Activated CD4-positive, alpha-beta T cell treated with anti-CD3 and anti-CD28 coated beads, Interleukin-2, amount 10 ng/mL, durations not matched to agents 24 days and 14 days (primary cell): ENCODE measurements at regions not wholly inside any gene's neighbourhood (a gene's known extent, or its start where the extent isn't known, plus 50 kb on each side); places are given as distances from the start of the nearest gene placed in this dataset.
"Not testable (repeated sequence)": the region's sequence is repeated elsewhere in the genome, so short reads cannot be mapped to it uniquely, and the experiment has no call there.

Experiments
- DNase-seq: peaks from one replicate; pipeline ENCODE4 v3.0.0; 2022
- H3K27ac Mint-ChIP-seq: one replicate; pipeline ENCODE4 v1.8.0; 2022; ENCODE audit warnings: mild to moderate bottlenecking, mixed read lengths
- H3K27me3 Mint-ChIP-seq: one replicate; pipeline ENCODE4 v1.8.0; 2022; ENCODE audit warnings: mixed read lengths
- H3K36me3 Mint-ChIP-seq: one replicate; pipeline ENCODE4 v1.8.0; 2022; ENCODE audit warnings: low read depth, mild to moderate bottlenecking, mixed read lengths
- H3K4me1 Mint-ChIP-seq: one replicate; pipeline ENCODE4 v1.8.0; 2021; ENCODE audit warnings: mixed read lengths
- H3K4me3 Mint-ChIP-seq: one replicate; pipeline ENCODE4 v1.8.0; 2022; ENCODE audit warnings: mild to moderate bottlenecking, moderate library complexity, mixed read lengths
- H3K9me3 Mint-ChIP-seq: one replicate; pipeline ENCODE4 v1.8.0; 2021; ENCODE audit warnings: mixed read lengths
- intact Hi-C: fragments of 100-400 bp; cut with micrococcal nuclease; formaldehyde crosslinking; loops from one replicate; pipeline ENCODE4 v1.15.1; 2023

DNA sequence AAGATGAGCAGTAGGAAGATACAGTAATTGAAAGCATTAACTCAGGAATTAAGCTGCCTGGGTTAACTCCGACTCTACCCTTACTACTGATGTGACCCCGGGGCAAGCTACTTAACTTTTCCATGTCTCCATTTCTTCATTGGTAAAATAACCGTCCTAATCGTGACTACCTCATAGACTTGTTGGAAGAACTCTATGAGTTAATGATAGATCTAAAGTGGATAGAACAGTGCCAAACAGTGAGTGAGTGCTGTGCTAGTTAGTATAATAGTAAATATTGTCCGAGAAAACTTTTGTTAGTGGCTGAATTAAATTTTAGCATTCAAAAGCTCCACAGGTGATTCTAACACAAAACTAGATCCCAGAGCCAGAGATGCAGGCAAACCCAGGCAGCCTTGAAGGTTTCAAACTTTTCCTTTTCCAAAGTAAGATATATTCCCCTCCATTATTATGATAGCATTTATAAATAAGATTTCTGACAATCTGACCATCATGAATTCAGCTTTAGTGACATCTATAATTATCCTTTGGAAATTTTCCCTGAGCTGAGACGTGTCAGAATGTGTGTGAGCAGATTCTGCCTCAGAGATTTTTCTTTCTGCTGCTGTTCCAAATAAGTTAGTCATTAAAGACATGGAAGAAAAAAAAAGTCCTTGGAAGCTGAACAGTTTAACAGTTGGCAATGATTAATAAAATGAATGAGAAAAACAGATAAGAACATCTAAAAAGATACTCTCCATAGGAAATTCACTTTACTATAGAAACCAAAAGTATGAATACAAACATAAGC lies 369.5 kb downstream of the PRELID2 start:
- Mint-ChIP-seq H3K27me3 (no peaks in the 10 kb centered on the region), H3K4me3 (no peak overlapping the region), H3K27ac (no peak overlapping the region), H3K9me3 (peaks cover 3% of the 10 kb centered on the region), H3K4me1 (no peaks in the 10 kb centered on the region), H3K36me3 (no peaks in the 10 kb centered on the region)
- intact Hi-C loops, result no loop called here
- no peak for DNase-seq

DNA sequence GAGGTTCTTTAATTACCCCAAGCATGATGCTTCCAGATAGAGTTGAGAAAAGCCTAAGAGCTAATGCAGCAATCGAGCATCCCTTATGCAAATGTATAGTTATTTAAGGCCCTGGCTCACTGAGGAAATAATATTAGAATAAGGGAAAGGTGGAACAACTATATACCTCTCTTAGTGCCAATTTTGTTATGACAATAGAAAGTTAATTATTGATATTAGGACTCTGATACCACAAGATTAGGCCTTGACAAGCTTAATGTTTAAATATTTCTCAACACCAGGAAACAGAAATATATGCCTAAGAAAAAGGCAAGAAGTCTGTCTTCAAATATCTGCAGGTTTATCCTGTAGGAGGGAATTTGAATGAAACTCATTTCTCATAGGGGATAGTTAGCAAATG lies 371.0 kb downstream of the PRELID2 start:
- Mint-ChIP-seq H3K9me3 (no peaks in the 10 kb centered on the region), H3K4me3 (no peak overlapping the region), H3K27me3 (no peaks in the 10 kb centered on the region), H3K27ac (no peak overlapping the region), H3K36me3 (no peaks in the 10 kb centered on the region), H3K4me1 (no peaks in the 10 kb centered on the region)
- DNase-seq, result no peak
- intact Hi-C loops, result no loop called here

DNA sequence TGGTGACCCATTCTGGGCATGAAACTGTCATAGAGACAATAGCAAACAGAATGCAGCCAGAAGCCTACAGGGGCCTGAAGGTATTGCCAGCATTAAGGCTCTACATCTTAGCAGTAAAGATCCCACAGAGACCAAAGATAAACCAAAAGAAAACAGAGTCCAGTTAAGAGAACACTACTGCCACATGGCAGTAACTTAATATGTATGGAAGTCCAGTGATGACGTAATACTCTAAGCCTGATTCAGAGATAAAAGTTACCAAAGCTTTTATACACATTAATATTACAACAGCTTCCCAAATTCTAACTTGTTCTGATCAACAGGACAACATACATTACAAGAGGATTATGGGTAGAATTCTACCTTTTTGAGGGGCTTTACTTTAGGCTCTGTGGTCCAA lies 371.5 kb downstream of the PRELID2 start:
- Mint-ChIP-seq H3K27me3 (no peaks in the 10 kb centered on the region), H3K9me3 (no peaks in the 10 kb centered on the region)
- intact Hi-C loops, result no loop called here

DNA sequence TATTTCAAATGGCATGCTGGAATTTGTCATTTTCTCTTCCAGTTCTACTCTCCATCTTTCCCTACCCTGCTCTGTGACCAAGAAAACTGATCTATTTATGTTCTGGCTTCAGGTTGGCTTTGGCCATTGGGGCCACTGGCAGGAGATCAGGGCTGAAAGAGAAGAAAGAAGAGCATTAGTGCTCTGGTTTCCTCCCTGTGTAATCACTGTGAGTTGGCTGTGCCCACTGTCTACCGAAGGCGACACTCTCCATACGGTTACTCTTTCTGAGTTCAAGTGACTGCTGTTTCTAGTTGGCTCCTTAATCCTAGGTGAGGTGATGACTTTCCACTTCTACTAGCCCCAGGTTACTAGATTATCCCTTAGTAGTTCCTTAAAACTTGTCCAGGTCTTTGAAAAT lies 372.6 kb downstream of the PRELID2 start:
- H3K27me3 Mint-ChIP-seq, result no peaks in the 10 kb centered on the region
- H3K4me1 Mint-ChIP-seq, result no peaks in the 10 kb centered on the region
- no peaks in the 10 kb centered on the region for H3K9me3 Mint-ChIP-seq
- no peak overlapping the region for H3K27ac Mint-ChIP-seq
- intact Hi-C loops, result no loop called here
- H3K4me3 Mint-ChIP-seq, result no peak overlapping the region
- no peak for DNase-seq
- no peaks in the 10 kb centered on the region for H3K36me3 Mint-ChIP-seq

More for the DNA sequence above, 371.5 kb downstream of the PRELID2 start:
- H3K4me3 Mint-ChIP-seq, result no peak overlapping the region
- DNase-seq, result no peak
- H3K4me1 Mint-ChIP-seq, result no peaks in the 10 kb centered on the region
- no peak overlapping the region for H3K27ac Mint-ChIP-seq
- no peaks in the 10 kb centered on the region for H3K36me3 Mint-ChIP-seq

DNA sequence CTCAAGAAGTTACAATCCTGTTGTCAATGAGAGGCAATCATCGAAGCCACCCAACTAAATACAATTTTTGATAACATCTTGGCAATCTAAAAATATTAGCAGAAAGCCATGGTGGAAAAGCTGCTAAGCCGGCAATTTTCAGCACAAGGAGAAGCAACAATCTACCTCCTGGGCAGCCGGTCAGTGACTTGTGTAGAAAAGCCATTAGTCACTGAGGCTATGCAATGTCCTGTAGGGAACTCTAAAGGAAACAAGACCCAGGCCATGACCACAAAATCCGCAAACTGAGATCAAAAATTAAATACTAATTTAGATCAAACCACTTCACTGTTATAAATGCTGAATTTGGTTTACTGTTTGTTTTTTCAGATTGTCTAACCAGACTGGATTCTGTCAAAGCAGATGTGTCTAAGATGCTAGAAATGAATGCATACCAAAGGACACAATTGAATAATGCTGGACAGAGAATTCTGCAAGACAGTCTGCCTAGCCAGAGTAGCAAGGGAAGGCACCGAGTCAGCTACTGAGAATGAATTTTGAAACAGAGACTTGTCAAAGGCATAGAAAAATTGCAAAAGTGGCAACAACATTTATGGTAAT lies 384.8 kb downstream of the PRELID2 start:
- no peaks in the 10 kb centered on the region for H3K4me1 Mint-ChIP-seq
- intact Hi-C loops, result no loop called here
- no peak for DNase-seq
- H3K4me3 Mint-ChIP-seq, result no peak overlapping the region
- peaks cover 4% of the 10 kb centered on the region for H3K9me3 Mint-ChIP-seq
- no peaks in the 10 kb centered on the region for H3K27me3 Mint-ChIP-seq
- no peak overlapping the region for H3K27ac Mint-ChIP-seq
- H3K36me3 Mint-ChIP-seq, result no peaks in the 10 kb centered on the region

DNA sequence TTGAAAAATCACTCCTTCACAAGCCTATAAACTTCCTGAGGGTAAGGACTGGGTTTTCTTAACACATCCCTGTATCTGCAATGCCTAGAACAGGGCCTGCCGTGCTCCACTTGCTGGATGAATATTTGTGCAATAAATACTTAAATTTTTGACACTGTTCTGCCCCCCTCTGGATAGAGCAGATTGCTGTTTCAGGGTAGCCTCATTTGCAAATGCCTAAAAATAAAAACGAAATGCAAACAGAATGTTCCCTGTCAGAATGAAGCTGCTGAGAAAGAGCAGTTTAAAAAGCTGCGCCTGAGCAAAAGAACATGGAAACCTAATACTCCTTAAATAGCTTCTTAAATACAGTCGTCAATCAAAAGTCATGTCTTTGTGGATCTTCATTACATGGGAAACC lies 385.3 kb downstream of the PRELID2 start:
- DNase-seq, result no peak
- Mint-ChIP-seq H3K4me1 (no peaks in the 10 kb centered on the region), H3K9me3 (peaks cover 4% of the 10 kb centered on the region), H3K4me3 (no peak overlapping the region), H3K27me3 (no peaks in the 10 kb centered on the region), H3K36me3 (no peaks in the 10 kb centered on the region), H3K27ac (no peak overlapping the region)
- intact Hi-C loops, result no loop called here

DNA sequence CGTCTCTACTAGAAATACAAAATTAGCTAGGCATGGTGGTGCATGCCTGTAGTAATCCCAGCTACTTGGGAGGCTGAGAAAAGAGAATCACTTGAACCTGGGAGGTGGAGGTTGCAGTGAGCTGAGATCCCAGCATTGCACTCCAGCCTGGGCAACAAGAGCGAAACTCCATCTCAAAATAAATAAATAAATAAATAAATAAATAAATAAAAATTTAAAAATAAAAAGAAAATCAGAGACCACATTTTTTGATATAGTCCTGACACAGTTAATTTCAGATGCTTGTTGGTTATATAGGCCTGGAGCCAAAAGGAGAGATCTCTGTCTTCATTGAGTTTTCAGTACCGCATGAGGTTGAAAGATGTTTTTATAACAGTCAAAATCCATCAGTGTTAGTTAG lies 388.3 kb downstream of the PRELID2 start:
- H3K27me3 Mint-ChIP-seq, H3K9me3 Mint-ChIP-seq, H3K4me1 Mint-ChIP-seq, H3K36me3 Mint-ChIP-seq, H3K27ac Mint-ChIP-seq, intact Hi-C loops, H3K4me3 Mint-ChIP-seq, DNase-seq: not testable (repeated sequence)

DNA sequence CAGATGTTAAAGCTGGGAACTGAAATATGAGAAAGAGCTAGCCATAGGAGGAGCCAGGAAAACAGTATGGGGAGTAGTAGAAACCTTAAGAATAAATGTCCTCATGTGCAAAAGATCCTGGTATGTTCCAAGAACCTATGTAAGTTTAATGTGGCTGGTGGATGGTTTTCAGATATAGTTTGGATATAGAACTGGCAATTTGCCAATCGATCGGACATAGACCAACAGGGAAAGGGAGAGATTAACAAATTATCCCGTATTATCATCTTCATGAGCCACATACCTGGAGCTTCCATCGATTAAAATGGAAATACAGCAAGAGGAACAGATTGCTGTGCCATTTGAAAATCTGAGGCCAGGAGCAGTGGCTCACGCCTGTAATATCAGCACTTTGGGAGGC lies 388.7 kb downstream of the PRELID2 start:
- intact Hi-C loops, result no loop called here
- no peak for DNase-seq
- Mint-ChIP-seq H3K27ac (no peak overlapping the region), H3K4me3 (no peak overlapping the region), H3K9me3 (peaks cover 4% of the 10 kb centered on the region), H3K27me3 (no peaks in the 10 kb centered on the region), H3K36me3 (no peaks in the 10 kb centered on the region), H3K4me1 (no peaks in the 10 kb centered on the region)

DNA sequence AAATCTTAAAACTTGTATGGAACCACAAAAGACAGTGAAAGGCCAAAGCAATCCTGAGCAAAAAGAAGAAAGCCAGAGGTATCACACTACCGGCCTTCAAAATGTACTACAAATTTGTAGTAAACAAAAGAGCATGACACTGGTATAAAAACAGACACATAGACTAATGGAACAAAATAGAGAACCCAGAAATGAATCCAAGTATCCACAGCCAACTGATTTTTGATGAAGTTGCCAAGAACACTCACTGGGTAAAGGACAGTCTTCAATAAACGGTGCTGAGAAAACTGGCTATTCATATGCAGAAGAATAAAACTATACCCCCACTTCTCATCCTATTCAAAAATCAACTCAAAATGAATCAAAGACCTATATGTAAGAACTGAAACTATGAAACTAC lies 390.1 kb downstream of the PRELID2 start:
- intact Hi-C loops, result no loop called here
- Mint-ChIP-seq H3K27ac (no peak overlapping the region), H3K9me3 (peaks cover 4% of the 10 kb centered on the region), H3K4me3 (no peak overlapping the region), H3K27me3 (no peaks in the 10 kb centered on the region), H3K4me1 (no peaks in the 10 kb centered on the region), H3K36me3 (no peaks in the 10 kb centered on the region)
- DNase-seq, result no peak

DNA sequence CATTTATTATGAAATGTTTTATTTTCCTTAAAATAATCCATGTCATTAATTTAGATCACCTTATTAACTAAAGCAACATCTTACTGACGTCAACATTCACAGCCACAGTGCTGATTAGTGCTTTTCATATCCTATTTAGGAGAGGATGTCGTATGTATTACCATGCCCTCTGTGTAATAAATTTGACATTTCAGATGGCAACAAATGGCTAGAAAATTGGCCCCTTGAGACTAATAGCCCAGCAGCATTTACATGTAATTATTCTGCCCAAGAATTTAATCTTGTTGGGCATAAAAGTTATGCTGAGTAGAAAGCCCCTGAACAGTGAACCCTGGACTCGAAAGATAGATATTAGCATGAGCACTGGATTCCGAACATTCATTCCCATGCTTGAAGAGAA lies 391.2 kb downstream of the PRELID2 start:
- Mint-ChIP-seq H3K4me3 (no peak overlapping the region), H3K9me3 (peaks cover 4% of the 10 kb centered on the region), H3K27me3 (no peaks in the 10 kb centered on the region), H3K36me3 (no peaks in the 10 kb centered on the region), H3K27ac (no peak overlapping the region), H3K4me1 (no peaks in the 10 kb centered on the region)
- intact Hi-C loops, result no loop called here
- no peak for DNase-seq

DNA sequence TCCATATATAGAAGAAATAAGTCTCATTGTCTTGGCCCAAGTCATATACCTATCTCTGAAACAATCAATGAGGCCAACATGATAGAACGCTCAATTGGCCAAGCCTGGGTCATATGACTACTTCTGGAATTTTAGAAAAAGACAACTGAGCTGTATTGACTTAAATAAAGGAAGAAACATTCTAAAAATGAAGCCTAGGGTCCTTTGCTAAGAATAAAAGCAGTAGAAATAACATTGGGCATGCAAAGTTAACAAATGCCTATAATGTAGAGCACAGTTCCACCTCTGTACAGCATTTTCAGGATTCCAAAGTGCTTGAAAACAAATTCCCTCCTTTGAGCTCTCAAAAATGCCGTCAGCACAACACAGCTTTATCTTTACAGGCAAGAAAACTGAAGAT lies 391.8 kb downstream of the PRELID2 start:
- Mint-ChIP-seq H3K4me1 (no peaks in the 10 kb centered on the region), H3K9me3 (peaks cover 4% of the 10 kb centered on the region), H3K27me3 (no peaks in the 10 kb centered on the region), H3K4me3 (no peak overlapping the region), H3K36me3 (no peaks in the 10 kb centered on the region), H3K27ac (no peak overlapping the region)
- no peak for DNase-seq
- intact Hi-C loops, result no loop called here

DNA sequence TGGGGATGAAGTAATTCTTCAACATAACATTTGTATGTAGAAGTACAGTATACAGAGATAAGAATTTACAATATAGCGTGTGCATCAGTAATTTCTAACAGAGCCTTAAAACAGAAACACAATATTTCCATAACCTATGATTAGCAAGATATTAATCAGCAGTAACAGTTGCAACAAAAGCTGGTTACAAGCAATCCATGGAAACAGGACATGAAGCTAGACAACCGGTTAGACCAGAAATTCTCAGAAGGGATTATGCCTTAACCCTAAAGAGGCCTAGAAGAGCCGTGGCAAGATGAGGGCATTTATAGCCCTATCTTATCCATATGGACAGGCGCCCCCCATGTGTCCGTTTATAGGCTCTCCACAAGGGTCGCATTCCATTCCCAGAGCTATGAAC lies 392.5 kb downstream of the PRELID2 start:
- DNase-seq, H3K27ac Mint-ChIP-seq, H3K36me3 Mint-ChIP-seq, intact Hi-C loops, H3K9me3 Mint-ChIP-seq, H3K27me3 Mint-ChIP-seq, H3K4me3 Mint-ChIP-seq, H3K4me1 Mint-ChIP-seq: not testable (repeated sequence)

DNA sequence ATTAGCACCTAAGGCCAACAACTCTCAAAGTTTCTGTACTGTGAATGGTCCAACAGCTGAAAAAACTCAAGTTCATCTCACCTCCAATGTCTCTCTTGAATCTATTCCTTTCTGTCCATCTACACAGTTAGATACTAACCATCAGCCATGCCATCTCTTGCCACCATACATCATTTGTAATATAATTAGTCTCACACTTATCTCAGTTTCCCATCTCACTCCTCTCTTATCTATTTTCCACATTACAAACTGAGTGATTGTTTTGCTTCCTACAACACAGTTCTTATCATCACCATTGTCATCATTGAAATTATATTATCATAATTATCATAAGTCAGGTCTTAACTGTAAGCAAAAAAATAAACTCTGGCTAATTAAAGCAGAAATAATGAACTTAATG lies 393.9 kb downstream of the PRELID2 start:
- Mint-ChIP-seq H3K4me3 (no peak overlapping the region), H3K4me1 (no peaks in the 10 kb centered on the region)

DNA sequence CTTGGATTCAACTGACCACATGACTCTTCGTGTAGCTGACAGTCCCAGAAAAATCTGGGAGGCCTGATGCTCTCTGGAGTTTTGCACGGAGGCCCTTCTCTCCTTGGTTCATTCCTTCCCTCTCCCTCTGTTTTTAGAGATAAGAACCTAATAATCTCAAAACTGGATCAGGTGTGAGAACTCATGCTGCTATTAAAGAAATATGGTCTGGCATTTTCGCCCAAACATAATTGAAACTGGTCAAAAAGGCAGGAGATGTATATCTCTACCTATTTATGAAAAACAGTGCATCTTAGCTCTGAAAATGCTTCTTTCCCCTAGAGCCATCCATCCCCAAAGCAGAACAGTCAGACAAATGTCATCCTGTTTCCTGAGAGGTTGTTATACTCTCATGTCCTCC lies 397.5 kb downstream of the PRELID2 start:
- Mint-ChIP-seq H3K27me3 (no peaks in the 10 kb centered on the region), H3K9me3 (peaks cover 3% of the 10 kb centered on the region), H3K36me3 (no peaks in the 10 kb centered on the region), H3K4me3 (no peak overlapping the region), H3K4me1 (no peaks in the 10 kb centered on the region), H3K27ac (no peak overlapping the region)
- intact Hi-C loops, result no loop called here
- DNase-seq, result no peak

More for the DNA sequence above, 393.9 kb downstream of the PRELID2 start:
- H3K9me3 Mint-ChIP-seq, result peaks cover 4% of the 10 kb centered on the region
- H3K36me3 Mint-ChIP-seq, result no peaks in the 10 kb centered on the region
- H3K27me3 Mint-ChIP-seq, result no peaks in the 10 kb centered on the region
- no peak overlapping the region for H3K27ac Mint-ChIP-seq
- no peak for DNase-seq
- intact Hi-C loops, result no loop called here

DNA sequence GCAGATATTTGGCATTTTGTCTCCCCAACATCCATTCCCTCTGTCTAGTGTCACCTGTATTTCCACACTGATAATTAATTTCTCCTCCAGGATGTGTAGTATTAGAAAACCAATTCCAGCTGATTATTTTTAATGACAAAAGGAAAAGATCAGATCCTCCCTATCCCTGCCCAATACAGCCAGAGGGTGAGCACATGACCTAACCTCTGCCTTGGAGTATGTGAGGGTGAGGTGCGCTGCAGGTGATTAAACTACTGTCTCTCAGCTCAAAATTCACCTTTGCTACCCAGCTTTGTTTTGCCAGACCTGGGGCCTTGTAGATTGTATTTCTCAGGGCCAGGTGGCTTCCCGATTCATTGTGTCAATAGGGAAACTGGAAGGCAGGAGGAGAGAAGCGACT lies 402.1 kb downstream of the PRELID2 start:
- Mint-ChIP-seq H3K4me1 (no peaks in the 10 kb centered on the region), H3K36me3 (no peaks in the 10 kb centered on the region), H3K27ac (no peak overlapping the region), H3K9me3 (peaks cover 6% of the 10 kb centered on the region), H3K4me3 (no peak overlapping the region), H3K27me3 (no peaks in the 10 kb centered on the region)
- intact Hi-C loops, result no loop called here
- no peak for DNase-seq
